OCI-LY1 (cell line): ENCODE measurements at regions not wholly inside any gene's neighbourhood (a gene's known extent, or its start where the extent isn't known, plus 50 kb on each side); places are given as distances from the start of the nearest gene placed in this dataset.

Experiments used
- EZH2 ChIP-seq: fragments of 200-600 bp; sonication (generic), shearing (Covaris generic); IDR thresholded peaks from 2 replicates; pipeline ENCODE4 v1.8.0; 2017; ENCODE audit warnings: borderline replicate concordance, mixed run types, mild to moderate bottlenecking, antibody characterized with exemption, low read length, moderate library complexity, mixed read lengths
- TF ChIP-seq, protein P1 (sequence below): fragments of 200-600 bp; sonication (generic), shearing (Covaris generic); IDR thresholded peaks from 2 replicates; pipeline ENCODE4 v1.5.1; 2017; ENCODE audit warnings: mild to moderate bottlenecking, antibody characterized with exemption, low read length, moderate library complexity, mixed read lengths

DNA sequence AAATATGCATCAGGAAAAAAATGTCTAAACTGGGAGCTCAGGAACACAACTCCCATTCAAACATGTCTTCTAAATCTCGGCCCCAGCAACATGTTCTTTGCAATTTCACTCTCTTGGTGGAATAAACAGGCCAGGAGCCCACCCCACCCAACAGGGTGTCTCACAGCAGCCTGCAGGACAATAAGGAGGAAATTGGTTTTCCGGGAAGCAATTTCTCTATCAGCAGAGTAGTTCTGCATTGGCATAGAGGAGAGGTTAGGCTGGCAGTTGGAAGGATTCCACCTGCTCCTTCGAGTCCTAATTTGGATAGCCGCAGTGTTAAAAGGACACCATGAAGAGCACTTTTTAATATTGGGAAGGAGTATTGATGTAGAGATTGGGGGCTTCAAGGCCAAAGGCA lies 55.9 kb upstream of the BARX2 start:
- TF ChIP-seq, protein P1, sequence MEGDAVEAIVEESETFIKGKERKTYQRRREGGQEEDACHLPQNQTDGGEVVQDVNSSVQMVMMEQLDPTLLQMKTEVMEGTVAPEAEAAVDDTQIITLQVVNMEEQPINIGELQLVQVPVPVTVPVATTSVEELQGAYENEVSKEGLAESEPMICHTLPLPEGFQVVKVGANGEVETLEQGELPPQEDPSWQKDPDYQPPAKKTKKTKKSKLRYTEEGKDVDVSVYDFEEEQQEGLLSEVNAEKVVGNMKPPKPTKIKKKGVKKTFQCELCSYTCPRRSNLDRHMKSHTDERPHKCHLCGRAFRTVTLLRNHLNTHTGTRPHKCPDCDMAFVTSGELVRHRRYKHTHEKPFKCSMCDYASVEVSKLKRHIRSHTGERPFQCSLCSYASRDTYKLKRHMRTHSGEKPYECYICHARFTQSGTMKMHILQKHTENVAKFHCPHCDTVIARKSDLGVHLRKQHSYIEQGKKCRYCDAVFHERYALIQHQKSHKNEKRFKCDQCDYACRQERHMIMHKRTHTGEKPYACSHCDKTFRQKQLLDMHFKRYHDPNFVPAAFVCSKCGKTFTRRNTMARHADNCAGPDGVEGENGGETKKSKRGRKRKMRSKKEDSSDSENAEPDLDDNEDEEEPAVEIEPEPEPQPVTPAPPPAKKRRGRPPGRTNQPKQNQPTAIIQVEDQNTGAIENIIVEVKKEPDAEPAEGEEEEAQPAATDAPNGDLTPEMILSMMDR, result no peak
- no peak for TF ChIP-seq EZH2
